Panc1 (cell line): ENCODE measurements at regions not wholly inside any gene's neighbourhood (a gene's known extent, or its start where the extent isn't known, plus 50 kb on each side); places are given as distances from the start of the nearest gene placed in this dataset.
"Not testable (repeated sequence)": the region's sequence is repeated elsewhere in the genome, so short reads cannot be mapped to it uniquely, and the experiment has no call there.

Experiments used
- ATAC-seq: fragments of 200-7000 bp; cut with Tn5 transposase; 2 replicates; pipeline ENCODE4 v1.9.1; 2020; ENCODE audit warnings: mild to moderate bottlenecking, moderate library complexity
- BruUV-seq: library from RNA; stranded (reverse); fragments of 400-500 nt; replicated peaks from 2 replicates; lab custom pipeline; 2021; lab: Mats Ljungman, UMichigan
- CTCF ChIA-PET: fragments of 300-600 bp; sonication (Branson Sonifier 250); formaldehyde crosslinking; loops from one replicate; lab custom pipeline; 2022; ENCODE audit warnings: antibody characterized with exemption; lab: Charles Lee
- POLR2A ChIA-PET: fragments of 300-600 bp; sonication (Branson Sonifier 250); formaldehyde crosslinking; loops from one replicate; lab custom pipeline; 2022; ENCODE audit warnings: antibody characterized with exemption; lab: Charles Lee
- DNase-seq: peaks from one replicate; pipeline ENCODE4 v3.0.0-alpha.2; 2010; ENCODE audit warnings: low read depth, low spot score
- H3K27ac ChIP-seq: 2 replicates; pipeline ENCODE4 v1.5.1; 2011; ENCODE audit warnings: mild to moderate bottlenecking, low read length, inconsistent platforms
- H3K27me3 ChIP-seq: fragments of 200-500 bp; sonication (Bioruptor generic); 2 replicates; pipeline ENCODE4 v1.6.0; 2014; ENCODE audit warnings: low read length, inconsistent platforms; ENCODE audit not compliant: control insufficient read depth, insufficient read depth
- H3K36me3 ChIP-seq: fragments of 200-500 bp; sonication (Bioruptor generic); 2 replicates; pipeline ENCODE4 v1.5.1; 2014; ENCODE audit warnings: inconsistent platforms, mild to moderate bottlenecking, low read length, moderate library complexity; ENCODE audit not compliant: control insufficient read depth, insufficient read depth
- H3K4me1 ChIP-seq: 2 replicates; pipeline ENCODE4 v1.5.1; 2011; ENCODE audit warnings: inconsistent platforms, mild to moderate bottlenecking, low read length, moderate library complexity; ENCODE audit not compliant: control insufficient read depth, insufficient read depth
- H3K4me3 ChIP-seq, 2 experiments: 2 replicates each; pipeline ENCODE4 v1.5.1; 2011 to 2012; ENCODE audit warnings: low read depth in 2 of 2, low read length in 2 of 2, mild to moderate bottlenecking in 2 of 2, inconsistent platforms in 1 of 2, moderate library complexity in 1 of 2
- H3K9me3 ChIP-seq: fragments of 200-500 bp; sonication (Bioruptor generic); 2 replicates; pipeline ENCODE4 v1.5.1; 2014; ENCODE audit warnings: low read depth, mild to moderate bottlenecking, inconsistent platforms, low read length, moderate library complexity; ENCODE audit not compliant: control insufficient read depth, insufficient read depth
- POLR2AphosphoS5 ChIP-seq: IDR thresholded peaks from 2 replicates; pipeline ENCODE4 v1.6.1; 2012; ENCODE audit warnings: mild to moderate bottlenecking, low read depth, low read length, moderate library complexity
- SIN3A ChIP-seq: IDR thresholded peaks from 2 replicates; pipeline ENCODE4 v1.6.1; 2012; ENCODE audit warnings: low read depth, mild to moderate bottlenecking, low read length, moderate library complexity, borderline replicate concordance; ENCODE audit not compliant: insufficient read depth
- TCF7L2 ChIP-seq: IDR thresholded peaks from 2 replicates; pipeline ENCODE4 v1.6.1; 2011; ENCODE audit warnings: mild to moderate bottlenecking, low read depth, low read length, inconsistent platforms
- in situ Hi-C: cut with HindIII; loops from 2 replicates; pipeline ENCODE4 v1.10.0; 2016; ENCODE audit warnings: low sequenced_read_pairs, low pct_unique_long_range_greater_than_20kb
- intact Hi-C: fragments of 100-400 bp; cut with micrococcal nuclease; formaldehyde crosslinking; loops from one replicate; pipeline ENCODE4 v1.10.0; 2022; ENCODE audit not compliant: unreplicated experiment
- TF ChIP-seq, protein P1 (sequence below): fragments of 450-650 bp; IDR thresholded peaks from 2 replicates; pipeline ENCODE4 v1.5.1; 2017; ENCODE audit warnings: mild to moderate bottlenecking
- TF ChIP-seq, protein P2 (sequence below), 2 experiments: IDR thresholded peaks; 2 replicates each; pipeline ENCODE4 v1.6.1; 2011 to 2012; ENCODE audit warnings: low read depth in 2 of 2, control low read depth in 1 of 2, low read length in 1 of 2, mild to moderate bottlenecking in 1 of 2, moderate library complexity in 1 of 2; ENCODE audit not compliant: insufficient read depth in 1 of 2

DNA sequence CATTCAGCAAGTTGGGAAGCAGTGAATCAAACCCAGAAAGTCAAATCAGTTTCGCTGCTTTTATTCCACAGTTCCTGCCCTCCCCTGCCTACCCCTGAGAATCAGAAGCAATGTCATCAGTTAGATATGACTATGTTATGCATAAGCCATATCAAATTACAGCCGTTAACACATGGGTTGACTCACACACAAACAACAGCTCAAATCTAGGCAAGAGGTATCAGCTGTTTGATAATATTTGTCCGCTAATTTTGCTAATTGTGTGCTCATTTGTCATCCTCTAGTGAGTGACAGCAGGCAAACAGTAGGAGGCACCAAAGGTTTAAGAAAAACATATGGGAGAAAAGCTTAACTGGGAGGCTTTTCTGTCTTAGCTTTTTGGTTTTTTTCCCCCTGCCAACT, 327.4 kb upstream of the CCL2 start:
- TF ChIP-seq, protein P1, sequence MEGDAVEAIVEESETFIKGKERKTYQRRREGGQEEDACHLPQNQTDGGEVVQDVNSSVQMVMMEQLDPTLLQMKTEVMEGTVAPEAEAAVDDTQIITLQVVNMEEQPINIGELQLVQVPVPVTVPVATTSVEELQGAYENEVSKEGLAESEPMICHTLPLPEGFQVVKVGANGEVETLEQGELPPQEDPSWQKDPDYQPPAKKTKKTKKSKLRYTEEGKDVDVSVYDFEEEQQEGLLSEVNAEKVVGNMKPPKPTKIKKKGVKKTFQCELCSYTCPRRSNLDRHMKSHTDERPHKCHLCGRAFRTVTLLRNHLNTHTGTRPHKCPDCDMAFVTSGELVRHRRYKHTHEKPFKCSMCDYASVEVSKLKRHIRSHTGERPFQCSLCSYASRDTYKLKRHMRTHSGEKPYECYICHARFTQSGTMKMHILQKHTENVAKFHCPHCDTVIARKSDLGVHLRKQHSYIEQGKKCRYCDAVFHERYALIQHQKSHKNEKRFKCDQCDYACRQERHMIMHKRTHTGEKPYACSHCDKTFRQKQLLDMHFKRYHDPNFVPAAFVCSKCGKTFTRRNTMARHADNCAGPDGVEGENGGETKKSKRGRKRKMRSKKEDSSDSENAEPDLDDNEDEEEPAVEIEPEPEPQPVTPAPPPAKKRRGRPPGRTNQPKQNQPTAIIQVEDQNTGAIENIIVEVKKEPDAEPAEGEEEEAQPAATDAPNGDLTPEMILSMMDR, result no peak
- TF ChIP-seq, protein P2, sequence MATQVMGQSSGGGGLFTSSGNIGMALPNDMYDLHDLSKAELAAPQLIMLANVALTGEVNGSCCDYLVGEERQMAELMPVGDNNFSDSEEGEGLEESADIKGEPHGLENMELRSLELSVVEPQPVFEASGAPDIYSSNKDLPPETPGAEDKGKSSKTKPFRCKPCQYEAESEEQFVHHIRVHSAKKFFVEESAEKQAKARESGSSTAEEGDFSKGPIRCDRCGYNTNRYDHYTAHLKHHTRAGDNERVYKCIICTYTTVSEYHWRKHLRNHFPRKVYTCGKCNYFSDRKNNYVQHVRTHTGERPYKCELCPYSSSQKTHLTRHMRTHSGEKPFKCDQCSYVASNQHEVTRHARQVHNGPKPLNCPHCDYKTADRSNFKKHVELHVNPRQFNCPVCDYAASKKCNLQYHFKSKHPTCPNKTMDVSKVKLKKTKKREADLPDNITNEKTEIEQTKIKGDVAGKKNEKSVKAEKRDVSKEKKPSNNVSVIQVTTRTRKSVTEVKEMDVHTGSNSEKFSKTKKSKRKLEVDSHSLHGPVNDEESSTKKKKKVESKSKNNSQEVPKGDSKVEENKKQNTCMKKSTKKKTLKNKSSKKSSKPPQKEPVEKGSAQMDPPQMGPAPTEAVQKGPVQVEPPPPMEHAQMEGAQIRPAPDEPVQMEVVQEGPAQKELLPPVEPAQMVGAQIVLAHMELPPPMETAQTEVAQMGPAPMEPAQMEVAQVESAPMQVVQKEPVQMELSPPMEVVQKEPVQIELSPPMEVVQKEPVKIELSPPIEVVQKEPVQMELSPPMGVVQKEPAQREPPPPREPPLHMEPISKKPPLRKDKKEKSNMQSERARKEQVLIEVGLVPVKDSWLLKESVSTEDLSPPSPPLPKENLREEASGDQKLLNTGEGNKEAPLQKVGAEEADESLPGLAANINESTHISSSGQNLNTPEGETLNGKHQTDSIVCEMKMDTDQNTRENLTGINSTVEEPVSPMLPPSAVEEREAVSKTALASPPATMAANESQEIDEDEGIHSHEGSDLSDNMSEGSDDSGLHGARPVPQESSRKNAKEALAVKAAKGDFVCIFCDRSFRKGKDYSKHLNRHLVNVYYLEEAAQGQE (IDR thresholded peaks at IDR 0.05; ENCODE audit: insufficient read depth in 1 of 2, low read depth in 2 of 2, low read length in 1 of 2), result no peak
- TF ChIP-seq POLR2AphosphoS5, result no peak
- TF ChIP-seq SIN3A, result no peak
- no peak for TF ChIP-seq TCF7L2
- ChIA-PET POLR2A (no interaction called here), CTCF (interaction anchor here (1.1 kb wide), 1 partner anchor 434 kb away, joined by 3 read pairs; no protein-coding TSS in a partner anchor)
- Histone ChIP-seq H3K4me1 (no peaks in the 10 kb centered on the region), H3K9me3 (no peaks in the 10 kb centered on the region), H3K27me3 (peaks cover 4% of the 10 kb centered on the region; the same call in 1 of the 2 replicates), H3K36me3 (no peaks in the 10 kb centered on the region), H3K4me3 (no peak overlapping the region), H3K27ac (no peak overlapping the region)
- no peak for DNase-seq
- BruUV-seq, result no TSS peak
- intact Hi-C loops, result loop anchor here (5.0 kb wide), 1 partner anchor 220 kb away; no protein-coding TSS in a partner anchor
- no peak; the same call in 1 of the 2 replicates for ATAC-seq
- in situ Hi-C loops, result no loop called here

- no peak overlapping the region for H3K4me3 ChIP-seq
- H3K27me3 ChIP-seq, result 0 out of 2 replicates have a peak, but pooled peaks cover 2% of the 10 kb centered on the region
- no peaks in the 10 kb centered on the region for H3K36me3 ChIP-seq
- H3K4me1 ChIP-seq, result no peaks in the 10 kb centered on the region
- in situ Hi-C loops (no loop called here), intact Hi-C loops (loop anchor here (5.0 kb wide), 1 partner anchor 218 kb away; no protein-coding TSS in a partner anchor)
- H3K27ac ChIP-seq, result no peak overlapping the region
- BruUV-seq, result no TSS peak
- POLR2A ChIA-PET, result no interaction called here
- DNase-seq (no peak), ATAC-seq (no peak)
- CTCF ChIA-PET, result interaction anchor here (1.1 kb wide), 1 partner anchor 9 kb away, joined by 4 read pairs; no protein-coding TSS in a partner anchor
- TF ChIP-seq, protein P2 (IDR thresholded peaks at IDR 0.05; ENCODE audit: insufficient read depth in 1 of 2, low read depth in 2 of 2, low read length in 1 of 2), result no peak
- no peak for TF ChIP-seq SIN3A
- no peaks in the 10 kb centered on the region for H3K9me3 ChIP-seq
Observed at GRCh38 chr17:33929181-33929724, 325.8 kb upstream of the CCL2 start.

- H3K4me3 ChIP-seq, H3K4me1 ChIP-seq, H3K36me3 ChIP-seq, in situ Hi-C loops, BruUV-seq, POLR2A ChIA-PET, H3K9me3 ChIP-seq, H3K27ac ChIP-seq, H3K27me3 ChIP-seq, ATAC-seq, CTCF ChIA-PET, DNase-seq: not testable (repeated sequence)
- intact Hi-C loops, result loop anchor here (10.0 kb wide), 1 partner anchor 146 kb away; no protein-coding TSS in a partner anchor
Observed at GRCh38 chr17:33931148-33931814, 323.8 kb upstream of the CCL2 start.
